HG02943 (cell line): ENCODE measurements at regions not wholly inside any gene's neighbourhood (a gene's known extent, or its start where the extent isn't known, plus 50 kb on each side); places are given as distances from the start of the nearest gene placed in this dataset.

Experiments
- ATAC-seq: cut with Tn5 transposase; IDR thresholded peaks from one replicate; pipeline ENCODE4 v1.9.1; 2021; ENCODE audit warnings: mild to moderate bottlenecking, low read depth, moderate library complexity; ENCODE audit not compliant: unreplicated experiment

DNA sequence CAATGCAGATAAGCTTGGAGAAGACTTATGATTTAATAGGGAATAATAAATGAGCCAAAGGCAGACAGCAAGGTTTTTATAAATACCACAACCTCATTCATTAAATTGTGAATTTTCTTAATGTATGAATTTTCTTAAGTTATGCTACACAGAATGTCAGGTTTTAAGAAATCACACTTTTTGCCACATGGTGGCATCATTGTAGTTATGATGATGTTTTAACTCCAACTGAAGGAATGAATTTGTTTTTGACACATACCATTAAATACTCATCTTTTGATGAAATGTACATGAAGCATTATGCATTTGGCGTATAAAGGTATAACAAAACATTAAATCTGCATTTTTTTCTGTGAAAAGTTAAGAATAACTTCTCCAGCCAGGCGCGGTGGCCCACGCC is 524.1 kb upstream of the FBXO33 start:
- ATAC-seq, result no peak

DNA sequence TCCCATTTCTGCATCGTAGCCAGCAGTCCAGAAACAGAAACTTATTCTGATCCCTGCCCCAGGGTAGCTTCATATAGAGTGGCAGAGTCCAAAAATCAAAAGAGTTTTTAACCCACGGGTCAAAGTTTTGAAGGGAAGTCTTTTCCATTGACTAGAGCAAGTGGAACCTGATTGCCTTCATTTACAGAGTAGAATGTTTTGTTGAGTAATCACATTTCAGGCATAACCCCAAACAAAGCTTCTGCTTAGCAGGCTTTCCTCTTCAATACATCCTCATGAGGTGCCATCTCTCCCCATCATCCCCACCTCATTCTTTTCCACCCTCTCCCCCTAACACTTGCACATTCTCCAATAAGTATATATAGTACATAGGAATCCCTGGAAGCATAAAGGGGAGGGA is 516.0 kb upstream of the FBXO33 start:
- no peak for ATAC-seq

DNA sequence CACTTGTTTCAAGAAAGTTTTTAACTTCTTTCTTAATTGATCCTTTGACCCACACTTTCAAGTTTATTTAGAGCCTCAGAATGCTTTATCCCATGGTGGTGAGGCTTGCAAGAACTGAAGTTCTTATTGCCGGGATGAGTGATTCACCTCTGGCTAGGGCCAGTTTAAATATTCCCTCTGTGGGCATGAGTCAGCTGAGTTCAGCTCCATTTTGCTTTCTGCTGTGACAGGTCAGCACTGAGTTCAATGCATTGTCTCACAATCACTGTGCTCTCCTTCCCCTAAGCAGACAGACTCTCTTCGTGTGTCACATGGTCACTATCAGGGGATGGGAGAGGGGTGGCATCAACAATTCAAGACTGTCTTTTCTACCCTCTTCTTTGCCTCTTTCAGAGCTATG is 514.6 kb upstream of the FBXO33 start:
- ATAC-seq, result no peak

- no peak for ATAC-seq
These were observed 506.8 kb upstream of the FBXO33 start for GRCh38 chr14:39939023-39939422.

DNA sequence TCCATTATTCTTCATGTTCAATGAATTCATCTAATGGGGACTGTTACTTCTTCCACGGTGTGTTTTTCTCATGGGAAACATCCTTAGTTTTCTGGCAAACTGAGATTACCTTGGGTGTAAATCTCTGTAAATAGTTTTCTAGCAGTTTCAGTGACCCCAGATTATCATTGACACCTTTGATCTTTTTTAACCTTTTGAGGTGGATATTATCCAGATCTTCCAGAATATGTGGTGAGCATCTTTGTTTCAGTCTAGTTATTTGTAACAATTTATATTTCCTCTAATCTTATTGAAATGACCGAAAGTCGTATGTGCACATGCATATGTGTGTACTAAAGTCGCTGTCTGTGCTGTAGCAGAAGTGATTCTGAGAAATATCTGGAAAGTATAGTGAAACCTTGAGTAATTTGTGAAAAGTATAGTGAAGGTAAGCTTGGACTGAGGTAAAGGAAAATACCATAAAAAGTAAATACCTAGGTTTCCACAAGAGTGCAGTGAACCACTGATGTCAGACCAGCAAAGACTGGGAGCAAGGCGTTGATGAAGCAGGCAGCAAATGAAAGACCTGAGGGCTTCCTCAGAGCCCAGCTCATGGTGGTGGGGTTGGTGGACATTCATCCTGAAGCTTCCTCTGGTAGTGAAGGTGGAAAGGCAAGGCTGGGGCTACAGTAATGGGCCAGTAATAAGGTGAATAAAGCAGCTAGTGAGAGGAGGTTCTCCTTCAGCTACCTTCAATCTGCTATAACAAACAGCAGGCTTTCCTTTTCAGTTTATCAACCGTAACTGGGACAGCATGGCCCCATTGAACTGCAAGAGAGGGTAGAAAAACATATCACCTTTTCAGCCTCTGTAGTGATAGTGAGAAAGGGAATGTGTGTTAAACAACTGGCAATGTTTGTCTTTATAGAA is 480.2 kb upstream of the FBXO33 start:
- ATAC-seq, result peak; percentile 71

GRCh38 chr14:39897657-39898056 is 465.4 kb upstream of the FBXO33 start:
- ATAC-seq, result no peak

- no peak for ATAC-seq
These were observed 457.8 kb upstream of the FBXO33 start for GRCh38 chr14:39890026-39890425.

DNA sequence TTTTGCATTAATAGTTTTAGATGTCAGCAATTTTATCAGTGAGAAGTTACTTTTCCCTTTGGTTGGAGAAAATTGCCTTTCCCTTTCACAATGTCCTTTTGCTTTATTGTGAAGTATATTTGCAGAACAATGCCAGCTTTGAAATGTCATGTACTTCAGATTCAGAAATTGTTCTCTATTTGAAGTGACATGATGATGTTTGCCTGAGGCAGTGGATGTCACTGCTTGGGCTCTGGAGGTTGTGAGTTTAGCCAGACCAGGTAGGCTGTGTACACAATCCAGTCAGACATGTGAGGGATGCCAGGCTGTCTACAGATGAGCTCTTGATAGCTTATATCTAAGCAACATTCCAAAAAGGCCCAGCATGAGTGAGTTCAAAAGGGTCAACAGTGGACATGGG is 451.9 kb upstream of the FBXO33 start:
- no peak for ATAC-seq

GRCh38 chr14:39880965-39881364 is 448.7 kb upstream of the FBXO33 start:
- no peak for ATAC-seq

DNA sequence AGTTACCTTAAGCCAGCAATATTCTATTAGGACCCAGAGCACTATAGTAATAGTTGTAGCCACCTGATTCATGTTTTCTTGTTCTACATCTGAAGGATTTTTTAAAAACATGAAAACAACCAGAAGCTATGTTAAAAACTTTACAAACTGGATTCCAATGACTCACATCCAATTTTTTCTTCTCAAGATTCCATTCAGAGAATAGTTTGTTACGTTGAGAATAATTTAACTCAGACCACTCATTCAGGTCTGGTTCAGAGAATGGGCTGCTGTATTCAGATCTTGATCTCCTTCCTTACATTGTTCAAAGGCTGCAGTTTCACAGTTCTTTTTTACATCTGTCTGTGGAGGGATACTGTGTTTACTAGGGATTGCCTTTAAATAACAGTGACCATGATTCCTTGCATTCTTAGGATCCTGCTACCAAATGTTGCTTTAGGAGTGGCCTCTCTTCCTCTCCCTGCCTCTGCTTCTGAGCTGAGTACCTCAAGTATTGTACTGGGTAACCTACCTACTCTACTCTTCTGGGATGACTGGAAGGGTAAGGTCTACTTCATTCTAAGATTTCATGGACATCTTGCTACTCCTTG is 448.0 kb upstream of the FBXO33 start:
- no peak for ATAC-seq

GRCh38 chr14:39877577-39878190 is 445.5 kb upstream of the FBXO33 start:
- ATAC-seq, result no peak

- ATAC-seq, result peak; percentile 41
These were observed 444.7 kb upstream of the FBXO33 start for GRCh38 chr14:39876916-39877315.

DNA sequence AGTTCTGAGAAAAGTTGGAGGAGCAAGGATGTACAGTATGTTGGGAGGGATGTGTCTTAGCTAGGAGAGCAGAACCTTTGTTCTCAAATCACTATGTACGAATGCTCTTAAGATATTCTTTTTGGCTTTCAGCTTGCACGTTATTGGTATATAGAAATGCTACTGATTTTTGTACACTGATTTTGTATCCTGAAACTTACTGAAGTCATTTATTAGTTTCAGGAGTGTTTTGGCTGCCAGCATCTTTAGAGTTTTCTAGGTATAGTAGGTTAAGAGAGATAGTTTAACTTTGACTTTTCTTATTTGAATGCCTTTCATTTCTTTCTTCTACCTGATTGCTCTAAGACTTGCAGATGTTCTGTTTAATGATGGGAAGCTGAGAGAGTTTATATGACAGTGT is 442.8 kb upstream of the FBXO33 start:
- ATAC-seq, result peak; percentile 44

- ATAC-seq, result no peak
These were observed 441.6 kb upstream of the FBXO33 start for GRCh38 chr14:39873791-39874190.

DNA sequence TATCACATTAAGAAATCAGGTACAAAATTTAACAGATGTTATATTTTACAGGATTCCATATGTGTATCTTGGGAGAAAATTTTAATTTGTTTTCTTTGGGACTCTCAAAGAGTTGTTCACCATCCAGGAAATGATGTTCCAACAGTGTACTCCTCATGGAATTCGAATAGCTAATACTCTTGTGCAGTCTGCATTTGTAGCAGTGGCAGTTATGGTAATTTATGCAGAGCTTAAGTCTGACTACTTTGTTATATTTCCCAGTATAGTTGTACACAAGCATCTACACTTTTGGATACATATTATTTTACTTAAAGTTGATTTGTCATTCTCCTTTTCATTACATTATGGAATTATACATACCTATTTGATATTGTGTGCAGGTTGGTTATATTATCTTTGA is 436.7 kb upstream of the FBXO33 start:
- ATAC-seq, result no peak

- ATAC-seq, result no peak
These were observed 436.0 kb upstream of the FBXO33 start for GRCh38 chr14:39868251-39868650.

DNA sequence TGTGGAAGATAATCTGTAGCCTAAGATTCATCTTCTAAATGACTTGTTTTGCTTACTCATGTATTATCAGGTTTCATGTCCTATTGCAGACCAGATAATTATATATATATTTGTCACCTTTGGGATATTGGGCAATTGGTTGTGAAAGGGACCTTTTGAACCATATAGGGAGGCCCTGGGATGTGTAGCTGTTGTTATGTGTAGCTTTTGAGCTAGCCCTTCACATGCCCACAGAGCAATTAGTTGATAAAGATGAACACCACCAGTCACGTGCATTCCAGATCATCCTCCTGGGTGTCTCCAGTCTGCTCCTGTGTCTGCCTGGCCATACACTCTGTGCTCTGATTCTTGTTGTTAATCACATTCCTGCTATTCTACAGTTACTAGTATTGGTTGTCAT is 431.2 kb upstream of the FBXO33 start:
- no peak for ATAC-seq

GRCh38 chr14:39861696-39862095 is 429.5 kb upstream of the FBXO33 start:
- ATAC-seq, result no peak

GRCh38 chr14:39861229-39861600 is 429.0 kb upstream of the FBXO33 start:
- no peak for ATAC-seq

- no peak for ATAC-seq
These were observed 428.5 kb upstream of the FBXO33 start for GRCh38 chr14:39860596-39861228.

DNA sequence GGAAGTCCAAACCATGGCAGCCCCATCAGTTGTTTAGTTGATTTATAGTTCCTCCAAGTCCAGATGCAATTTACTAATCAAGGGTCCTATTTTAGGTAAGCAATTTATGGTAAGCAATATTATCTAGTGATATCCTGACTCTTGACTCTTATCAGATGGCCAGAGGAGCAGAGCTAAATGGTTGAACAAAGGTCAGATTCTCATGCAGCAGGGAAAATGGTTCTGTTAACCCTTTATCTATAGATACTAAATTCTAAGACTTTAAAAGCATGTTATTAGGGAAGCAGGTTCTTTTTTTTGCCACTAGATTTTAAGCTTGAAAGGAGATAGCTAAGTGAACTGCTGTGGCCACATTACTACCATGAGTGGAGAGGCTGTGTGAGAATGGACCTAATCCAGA is 427.1 kb upstream of the FBXO33 start:
- no peak for ATAC-seq
